Ishikawa (cell line): ENCODE measurements at regions not wholly inside any gene's neighbourhood (a gene's known extent, or its start where the extent isn't known, plus 50 kb on each side); places are given as distances from the start of the nearest gene placed in this dataset.

ENCODE experiments used
- CEBPB ChIP-seq: IDR thresholded peaks from 2 replicates; pipeline ENCODE4 v1.6.1; 2012
- CREB1 ChIP-seq: IDR thresholded peaks from 2 replicates; pipeline ENCODE4 v1.6.1; 2012; ENCODE audit warnings: low read depth
- EGR1 ChIP-seq: IDR thresholded peaks from 2 replicates; pipeline ENCODE4 v1.6.1; 2012
- EP300 ChIP-seq: IDR thresholded peaks from 2 replicates; pipeline ENCODE4 v1.6.1; 2012; ENCODE audit warnings: borderline replicate concordance
- RAD21 ChIP-seq: IDR thresholded peaks from 2 replicates; pipeline ENCODE4 v1.6.1; 2012; ENCODE audit warnings: low read depth
- REST ChIP-seq: IDR thresholded peaks from 2 replicates; pipeline ENCODE4 v1.6.1; 2012; ENCODE audit warnings: low read depth, mild to moderate bottlenecking
- TAF1 ChIP-seq: IDR thresholded peaks from 2 replicates; pipeline ENCODE4 v1.6.1; 2012; ENCODE audit warnings: low read depth, mild to moderate bottlenecking
- TCF12 ChIP-seq: IDR thresholded peaks from 2 replicates; pipeline ENCODE4 v1.6.1; 2012; ENCODE audit warnings: low read depth
- YY1 ChIP-seq: IDR thresholded peaks from 2 replicates; pipeline ENCODE4 v1.6.1; 2012; ENCODE audit warnings: low read depth
- TF ChIP-seq, protein P1 (sequence below): IDR thresholded peaks from 2 replicates; pipeline ENCODE4 v1.6.1; 2012

DNA sequence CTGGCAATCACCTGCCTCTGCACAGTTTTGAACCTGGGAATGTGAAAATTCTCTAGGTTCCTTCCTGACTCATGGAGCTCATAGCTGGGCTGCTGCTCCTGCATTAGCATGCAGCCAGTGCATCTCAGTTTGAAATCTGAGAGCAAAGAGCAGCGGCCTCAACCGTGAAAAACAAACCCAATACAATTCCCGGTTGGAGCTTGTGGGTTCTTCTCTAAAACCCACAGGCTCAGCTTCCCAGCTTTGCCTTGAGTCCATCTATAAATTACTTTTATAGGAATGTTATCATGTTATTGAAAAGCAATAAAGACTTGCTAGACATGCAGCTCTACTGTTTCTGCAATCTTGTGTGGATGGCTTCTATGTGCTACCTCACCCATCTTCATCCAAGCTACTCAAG lies 191.7 kb downstream of the CXCL12 start:
- no peak for TF ChIP-seq EP300
- TF ChIP-seq REST: no peak
- no peak for TF ChIP-seq CEBPB
- TF ChIP-seq CREB1: no peak
- TF ChIP-seq YY1: no peak
- no peak for TF ChIP-seq EGR1
- TF ChIP-seq, protein P1, sequence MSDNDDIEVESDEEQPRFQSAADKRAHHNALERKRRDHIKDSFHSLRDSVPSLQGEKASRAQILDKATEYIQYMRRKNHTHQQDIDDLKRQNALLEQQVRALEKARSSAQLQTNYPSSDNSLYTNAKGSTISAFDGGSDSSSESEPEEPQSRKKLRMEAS: no peak
- no peak for TF ChIP-seq TAF1
- no peak for TF ChIP-seq RAD21
- no peak for TF ChIP-seq TCF12
